ENCODE measurements at regions not wholly inside any gene's neighbourhood (a gene's known extent, or its start where the extent isn't known, plus 50 kb on each side); places are given as distances from the start of the nearest gene placed in this dataset.

DNA sequence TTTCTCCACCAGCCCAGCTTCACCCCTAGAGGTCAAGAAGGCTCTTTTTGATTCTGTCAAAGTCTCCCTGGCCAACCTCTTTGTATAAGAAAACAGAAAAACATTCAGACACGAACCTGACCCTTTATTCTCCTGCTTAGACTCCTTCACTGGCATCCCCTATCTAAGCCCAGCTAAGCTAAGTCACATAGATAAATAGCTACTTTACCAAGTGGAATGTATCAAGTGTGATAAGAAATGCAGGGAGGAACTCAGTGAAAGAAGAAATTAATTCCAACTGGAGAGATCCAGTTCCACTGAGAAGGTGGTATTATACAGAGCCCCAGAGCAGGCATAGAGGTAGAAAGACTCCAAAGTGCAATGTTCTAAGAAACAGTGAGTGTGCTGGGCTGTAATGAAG is 489.5 kb downstream of the TNS1 start:
- no peak for ATAC-seq
- intact Hi-C loops (cut with micrococcal nuclease): loop anchor here (5.0 to 10.0 kb wide), 2 partner anchors 202 to 806 kb away; no protein-coding TSS in a partner anchor
- no peak for DNase-seq

DNA sequence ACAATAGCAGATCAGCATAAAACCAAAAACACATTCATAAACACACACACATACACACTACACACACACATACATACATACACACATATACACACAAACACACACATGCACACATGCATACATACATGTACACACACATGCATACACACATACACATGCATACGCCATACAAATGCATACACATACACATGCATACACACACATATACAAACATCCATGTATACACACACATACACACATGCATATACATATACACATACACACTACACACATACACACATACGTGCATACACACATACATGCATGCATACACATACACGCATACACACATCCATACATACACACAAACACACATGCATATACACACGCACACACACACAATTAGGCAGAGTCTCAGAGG is 490.1 kb downstream of the TNS1 start:
- no peak for ATAC-seq
- intact Hi-C loops (cut with micrococcal nuclease): loop anchor here (5.0 to 10.0 kb wide), 2 partner anchors 202 to 805 kb away; no protein-coding TSS in a partner anchor
- no peak for DNase-seq

DNA sequence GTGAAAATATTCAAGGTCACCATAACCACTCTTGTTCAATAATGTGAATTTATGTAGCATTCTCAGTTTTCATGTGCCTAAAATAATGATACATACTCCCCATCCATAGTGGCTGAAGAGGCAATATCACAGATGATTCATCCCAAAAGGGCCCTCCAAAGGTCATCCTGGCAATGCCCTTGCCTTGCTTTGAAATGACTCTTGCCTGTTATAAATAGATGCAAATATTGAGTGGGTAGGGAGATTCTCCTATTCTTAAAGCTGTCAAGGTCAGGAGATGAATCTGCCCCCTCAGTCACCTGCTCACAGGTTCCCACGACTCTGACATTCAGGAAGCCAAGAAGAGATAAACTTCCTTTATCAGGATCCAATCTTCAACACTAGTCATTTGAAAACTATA is 490.5 kb downstream of the TNS1 start:
- intact Hi-C loops (cut with micrococcal nuclease): loop anchor here (5.0 to 10.0 kb wide), 2 partner anchors 203 to 805 kb away; no protein-coding TSS in a partner anchor
- ATAC-seq (peak; percentile 33), DNase-seq (no peak)

DNA sequence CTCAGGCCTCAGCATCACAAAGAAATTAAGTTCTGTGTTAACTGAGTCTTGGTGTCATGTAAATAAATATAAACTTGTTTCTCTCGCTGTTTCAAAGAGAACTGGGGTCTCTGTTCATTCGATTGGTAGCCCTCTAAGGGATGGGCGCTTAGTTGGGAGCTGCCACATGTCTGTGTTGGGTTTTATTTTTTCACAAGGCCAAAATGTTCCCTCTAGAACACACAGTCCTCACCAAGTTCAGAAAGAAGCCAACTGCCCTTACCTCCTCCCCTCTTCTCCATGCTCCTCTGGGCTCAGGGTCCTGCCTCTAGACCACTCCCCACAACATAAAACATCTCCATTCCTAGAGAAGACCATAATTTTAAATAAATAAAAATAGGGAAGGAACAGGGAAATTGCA is 490.9 kb downstream of the TNS1 start:
- DNase-seq (no peak), ATAC-seq (peak; percentile 49)
- intact Hi-C loops (cut with micrococcal nuclease): loop anchor here (5.0 to 10.0 kb wide), 2 partner anchors 203 to 805 kb away; no protein-coding TSS in a partner anchor

DNA sequence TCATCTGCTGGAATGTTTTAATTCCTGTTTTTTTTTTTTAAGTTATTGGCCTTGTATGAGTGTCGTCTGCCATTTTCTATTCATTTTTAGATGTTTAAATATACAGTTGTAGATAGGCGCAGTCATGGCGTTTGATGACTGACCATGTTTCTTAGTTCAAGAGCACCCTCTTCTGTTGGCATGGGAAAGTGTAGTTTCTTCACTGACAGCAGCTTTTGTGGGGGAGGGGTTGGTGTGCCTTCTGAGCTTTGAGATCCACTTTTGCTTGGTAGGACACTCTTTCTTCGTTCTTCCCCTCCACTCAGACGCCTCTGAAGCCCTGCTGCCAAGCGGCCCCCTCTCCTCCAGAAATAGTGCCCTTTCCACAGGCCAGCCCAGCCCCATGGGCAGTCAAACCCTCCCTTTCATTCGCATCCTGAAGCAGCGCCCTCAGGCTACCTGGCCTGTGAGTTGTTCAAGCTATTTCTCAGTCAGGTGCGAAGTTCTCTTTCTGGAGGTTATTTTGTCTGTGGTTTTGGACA is 492.0 kb downstream of the TNS1 start:
- peak; percentile 93 for ATAC-seq
- intact Hi-C loops (cut with micrococcal nuclease): loop anchor here (5.0 to 10.0 kb wide), 2 partner anchors 204 to 804 kb away; no protein-coding TSS in a partner anchor

DNA sequence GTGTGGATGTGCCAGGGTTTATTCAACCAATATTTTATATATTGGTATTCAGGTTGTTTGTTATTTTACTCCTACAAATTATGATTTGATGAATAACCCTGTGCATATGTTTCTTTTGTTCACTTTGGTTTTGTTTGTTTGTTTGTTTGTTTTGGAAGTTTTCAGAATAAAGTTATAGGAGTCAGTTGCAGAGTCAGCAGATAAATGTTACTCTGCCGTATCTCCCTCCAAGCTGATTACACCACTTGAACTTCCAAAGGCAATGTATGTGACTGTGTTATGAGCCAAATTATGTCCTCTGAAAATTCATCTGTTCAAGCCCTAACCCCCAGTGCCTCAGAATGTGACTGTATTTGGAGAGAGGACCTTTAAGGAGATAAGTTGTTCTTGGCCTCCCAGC is 497.5 kb downstream of the TNS1 start:
- DNase-seq: no peak
- intact Hi-C loops (cut with micrococcal nuclease): no loop called here
- no peak for ATAC-seq

More for the DNA sequence above, 492.0 kb downstream of the TNS1 start:
- peak; percentile 36 for DNase-seq

DNA sequence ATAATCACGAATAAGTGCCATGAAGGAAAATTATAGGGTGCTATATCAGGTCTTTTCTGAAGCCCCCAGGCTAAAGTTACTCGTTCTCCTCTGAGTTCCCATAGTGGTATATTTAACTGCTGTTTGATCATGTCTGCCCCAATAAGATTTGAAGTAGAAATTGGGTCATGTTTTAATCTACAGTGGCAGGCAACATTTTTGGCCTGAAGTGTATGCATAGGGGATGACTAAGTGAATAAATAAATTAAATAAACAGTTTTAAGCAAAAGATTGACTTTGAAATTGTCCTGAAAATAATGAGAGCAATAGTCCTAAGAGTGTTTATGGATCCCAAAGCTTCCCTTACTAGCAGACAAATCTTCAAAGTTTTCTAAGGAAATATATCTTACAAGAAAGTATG is 500.9 kb downstream of the TNS1 start:
- no peak for DNase-seq
- no peak for ATAC-seq
- intact Hi-C loops (cut with micrococcal nuclease): no loop called here

DNA sequence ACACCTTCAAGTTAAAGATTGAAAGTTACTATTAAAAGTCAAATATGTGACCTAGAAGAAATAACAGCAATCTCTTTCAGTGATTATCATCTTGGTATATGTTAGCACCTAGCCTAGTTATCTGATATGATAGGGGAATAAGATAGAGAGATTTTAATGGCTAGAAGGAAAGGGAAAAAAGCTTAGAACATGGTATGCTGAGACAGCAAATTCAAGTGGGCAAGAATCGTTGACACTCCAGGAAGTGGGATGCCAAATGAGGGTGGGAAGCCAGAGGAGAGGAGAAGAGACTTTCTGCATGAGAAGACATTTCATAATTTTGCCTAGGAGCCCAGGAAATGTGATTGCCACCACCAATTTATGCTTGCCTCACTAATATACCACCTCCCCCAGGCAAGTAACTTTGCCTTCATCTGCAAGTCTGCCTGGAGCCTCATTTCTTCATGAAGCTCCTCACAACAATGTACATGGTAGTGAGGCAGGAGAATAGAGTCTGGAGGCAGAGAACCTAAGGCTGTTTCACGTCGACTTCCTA is 504.9 kb downstream of the TNS1 start:
- intact Hi-C loops (cut with micrococcal nuclease): no loop called here
- DNase-seq: no peak
- no peak for ATAC-seq

DNA sequence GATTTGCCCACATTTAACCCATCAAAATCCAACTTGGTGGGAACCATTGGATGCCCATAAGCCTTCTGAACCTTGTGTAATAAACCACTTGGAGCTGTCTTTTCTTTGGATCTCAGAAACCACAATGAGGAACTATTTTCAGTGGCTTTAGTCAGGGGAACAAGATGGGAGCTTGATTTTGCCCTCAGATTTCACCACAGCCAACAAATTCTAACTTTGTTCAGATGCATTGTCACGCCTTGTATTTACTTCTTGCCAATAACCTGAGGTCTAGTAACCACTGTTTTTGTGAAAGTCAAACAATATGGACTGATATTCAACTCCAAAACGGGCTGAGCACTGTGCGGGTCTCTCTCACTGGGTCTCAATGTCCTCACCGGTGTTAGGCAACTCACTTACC is 508.2 kb downstream of the TNS1 start:
- intact Hi-C loops (cut with micrococcal nuclease): no loop called here
- no peak for ATAC-seq
- DNase-seq: no peak

DNA sequence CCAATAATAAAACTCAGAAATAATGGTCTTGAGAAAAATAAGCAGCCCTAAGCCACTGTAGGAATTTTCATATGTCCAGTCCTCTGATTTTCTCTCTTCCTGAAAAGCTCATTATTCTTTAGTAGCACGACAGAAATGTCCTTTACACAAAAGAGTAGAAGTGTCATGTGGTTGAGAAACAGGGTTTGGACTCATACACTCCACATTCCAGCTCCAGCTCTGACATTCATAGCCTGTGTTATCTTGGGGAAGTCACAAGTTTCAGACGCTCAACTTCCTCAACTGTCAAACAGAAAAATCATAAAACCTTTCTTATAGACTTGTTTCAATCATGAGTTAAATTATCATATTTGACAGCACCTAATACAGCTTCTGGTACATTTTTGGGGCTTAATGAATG is 511.5 kb downstream of the TNS1 start:
- ATAC-seq: no peak
- intact Hi-C loops (cut with micrococcal nuclease): no loop called here
- no peak for DNase-seq

DNA sequence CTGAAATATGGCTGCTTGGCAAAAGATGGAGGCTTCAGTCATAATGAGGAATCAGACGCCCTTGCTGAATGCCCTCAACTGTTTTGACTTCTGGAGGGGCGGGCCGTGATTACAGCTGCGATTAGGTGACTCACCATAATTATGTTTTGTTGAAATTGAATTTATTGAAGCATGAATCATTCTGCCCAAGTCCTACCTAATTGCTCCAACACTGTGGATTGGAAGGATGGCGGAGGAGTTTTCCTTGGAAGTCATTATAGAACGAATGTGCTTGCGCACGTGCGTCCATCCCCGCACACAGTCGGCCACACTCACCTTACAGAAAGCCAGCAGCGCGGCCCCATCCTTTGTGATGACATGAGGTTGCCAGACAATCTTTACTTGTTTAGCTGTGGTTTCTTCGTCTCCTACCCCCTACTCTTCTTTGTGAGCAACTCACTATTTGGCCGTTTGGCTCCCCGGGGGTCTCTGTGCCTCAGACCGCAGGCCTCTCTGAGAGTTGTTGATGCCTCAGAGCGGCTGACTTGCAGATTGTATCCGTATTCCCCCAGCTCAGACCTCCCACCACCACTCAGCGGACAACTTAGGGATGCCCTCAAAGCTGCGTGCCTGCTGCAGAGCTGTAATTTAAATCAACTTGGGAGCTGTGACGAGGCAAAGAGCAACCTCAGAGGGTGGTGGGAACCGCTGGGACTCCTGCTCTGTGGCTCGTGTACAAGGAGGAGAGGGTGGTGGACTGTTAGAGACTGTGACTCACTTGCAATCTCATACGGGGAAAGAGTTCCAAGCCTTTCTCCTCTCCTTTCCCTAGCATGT is 513.4 kb downstream of the TNS1 start:
- ATAC-seq: no peak
- no peak for DNase-seq
- intact Hi-C loops (cut with micrococcal nuclease): no loop called here

DNA sequence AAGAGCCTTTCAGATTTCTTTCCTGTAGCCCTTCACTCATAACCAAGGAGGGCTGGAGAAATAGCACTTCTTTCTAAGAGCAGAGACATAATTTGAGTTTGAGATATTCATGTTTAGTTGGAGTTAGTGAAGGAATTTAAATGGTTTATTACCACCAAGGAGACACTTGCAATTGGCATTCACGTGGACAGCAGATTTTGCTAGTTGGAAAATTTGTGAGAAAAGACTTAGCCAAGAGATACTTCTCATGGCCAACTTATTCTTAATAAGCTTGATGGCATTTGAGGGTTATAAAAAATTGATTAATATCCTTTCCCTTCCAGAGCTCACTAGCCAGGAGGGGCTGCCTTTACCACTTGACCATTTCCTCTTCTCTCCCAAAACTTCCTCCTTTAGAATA is 518.7 kb downstream of the TNS1 start:
- intact Hi-C loops (cut with micrococcal nuclease): no loop called here
- ATAC-seq (no peak), DNase-seq (no peak)

DNA sequence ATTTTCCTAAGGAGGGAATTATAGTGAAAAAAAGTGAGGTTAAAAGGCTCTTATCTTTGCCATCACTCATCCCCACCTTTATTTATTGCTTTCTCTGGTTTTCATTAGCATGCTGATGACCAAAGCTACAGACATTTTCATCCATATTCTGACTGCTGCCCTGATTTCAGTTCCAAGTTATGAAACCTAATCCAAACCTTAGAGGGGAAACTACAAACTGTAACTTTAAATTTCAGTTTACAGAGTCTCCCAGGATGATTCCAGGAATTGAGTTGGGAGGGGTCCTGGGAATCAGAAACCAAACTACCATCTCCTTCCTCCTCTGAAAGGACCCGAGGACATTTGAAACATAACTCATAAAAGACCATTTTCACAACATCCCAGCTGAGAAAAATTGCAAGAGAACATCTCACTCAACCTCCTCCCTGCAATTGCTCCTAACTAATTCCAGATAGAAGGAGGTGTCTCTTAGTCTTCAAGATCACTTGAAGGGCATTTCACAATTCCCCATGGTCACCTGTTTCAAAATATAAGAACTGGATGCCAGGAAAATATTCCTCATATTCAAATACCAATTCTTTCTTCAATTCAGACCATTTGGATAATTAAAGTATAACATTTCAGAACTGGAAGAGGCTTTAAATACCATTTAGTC is 520.6 kb downstream of the TNS1 start:
- ATAC-seq: no peak
- intact Hi-C loops (cut with micrococcal nuclease): no loop called here
- DNase-seq: no peak

DNA sequence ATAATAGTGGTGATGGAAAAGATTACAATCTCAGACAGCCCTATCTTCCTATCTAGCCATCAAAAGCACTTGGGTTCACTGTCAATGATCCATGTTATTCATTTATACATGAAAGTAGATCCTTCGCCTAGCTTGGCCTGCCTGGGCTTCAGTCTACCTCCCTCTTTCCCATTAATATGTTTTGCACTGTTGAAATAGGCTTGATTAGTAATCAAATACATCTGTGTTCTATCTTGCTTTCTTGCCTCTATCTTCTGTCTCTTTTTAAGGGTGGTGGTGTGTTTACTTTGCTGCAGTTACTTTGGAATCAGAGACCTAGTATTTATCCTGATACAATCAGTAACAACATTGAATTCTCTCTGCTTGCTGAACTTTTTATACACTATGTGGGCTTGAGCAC is 521.2 kb downstream of the TNS1 start:
- ATAC-seq: no peak
- no peak for DNase-seq
- intact Hi-C loops (cut with micrococcal nuclease): no loop called here

DNA sequence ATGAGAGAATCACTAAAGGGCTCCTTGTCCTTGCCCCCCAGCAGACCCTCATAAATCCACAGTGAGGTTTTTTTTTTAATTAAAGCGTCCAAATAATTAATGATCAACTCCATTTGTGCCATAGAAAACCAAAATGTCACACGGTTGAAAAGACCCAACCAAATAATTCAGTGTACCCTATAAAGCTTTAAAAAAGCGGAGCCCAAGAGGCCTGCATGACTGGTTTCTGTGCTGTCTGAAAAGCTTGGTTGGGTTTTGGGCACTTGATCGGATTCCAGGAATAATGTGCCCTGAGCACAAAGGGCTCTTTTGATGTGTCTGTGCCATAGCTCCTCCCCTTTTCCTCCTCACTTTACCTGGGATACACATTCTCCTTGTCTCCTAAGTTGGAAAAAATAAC is 523.2 kb downstream of the TNS1 start:
- DNase-seq: no peak
- intact Hi-C loops (cut with micrococcal nuclease): no loop called here
- ATAC-seq: no peak

DNA sequence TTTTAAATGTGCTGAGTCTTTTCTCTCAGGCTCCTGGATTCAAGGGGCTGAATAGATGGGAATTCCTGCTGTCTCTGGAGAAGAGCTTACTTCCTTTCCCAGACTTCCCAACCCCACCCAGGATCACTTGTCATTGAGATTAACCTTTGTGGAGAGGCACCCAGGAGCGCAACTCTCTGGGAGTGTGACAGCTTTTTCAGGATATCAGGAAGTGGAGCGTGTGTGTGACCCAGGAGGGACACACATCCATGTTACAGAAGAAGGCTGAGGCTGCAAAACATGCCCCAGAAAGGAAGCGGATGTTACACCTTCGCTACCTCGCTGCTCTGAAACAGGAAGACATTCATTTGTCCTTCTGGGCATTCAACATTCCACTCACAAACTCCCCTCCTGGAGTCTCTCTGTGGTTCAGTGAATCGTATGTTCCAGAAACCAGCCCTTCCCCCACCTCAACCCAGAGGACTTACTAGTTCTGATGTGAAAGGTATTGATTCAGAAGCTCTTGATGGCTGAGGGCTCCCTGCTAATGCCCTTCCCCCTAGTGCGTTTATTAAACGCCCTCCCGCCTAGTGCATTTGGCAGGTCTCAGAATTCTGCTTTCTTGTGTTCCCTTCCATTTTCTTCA is 523.9 kb downstream of the TNS1 start:
- intact Hi-C loops (cut with micrococcal nuclease): no loop called here
- no peak for ATAC-seq

DNA sequence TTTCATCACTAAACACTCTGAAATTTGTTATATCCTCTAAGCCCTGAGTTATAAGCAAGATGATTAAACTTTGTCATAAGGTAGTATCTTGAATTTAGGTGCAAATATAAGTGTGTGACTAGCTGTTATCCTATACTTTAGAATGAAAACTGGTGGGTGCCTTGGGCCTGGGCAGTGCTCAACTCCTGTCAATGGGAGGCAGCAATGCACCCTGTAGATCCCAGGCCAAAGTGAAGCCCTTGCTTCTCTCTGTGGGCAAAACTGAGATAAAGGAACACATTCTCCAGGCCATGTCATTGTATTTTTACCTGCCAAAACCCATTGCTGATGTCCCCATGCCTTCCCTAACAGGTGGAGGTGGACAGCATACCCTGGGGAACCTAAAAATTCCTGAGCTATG is 525.2 kb downstream of the TNS1 start:
- DNase-seq (no peak), ATAC-seq (no peak)
- intact Hi-C loops (cut with micrococcal nuclease): no loop called here

More for the DNA sequence above, 523.9 kb downstream of the TNS1 start:
- no peak for DNase-seq

DNA sequence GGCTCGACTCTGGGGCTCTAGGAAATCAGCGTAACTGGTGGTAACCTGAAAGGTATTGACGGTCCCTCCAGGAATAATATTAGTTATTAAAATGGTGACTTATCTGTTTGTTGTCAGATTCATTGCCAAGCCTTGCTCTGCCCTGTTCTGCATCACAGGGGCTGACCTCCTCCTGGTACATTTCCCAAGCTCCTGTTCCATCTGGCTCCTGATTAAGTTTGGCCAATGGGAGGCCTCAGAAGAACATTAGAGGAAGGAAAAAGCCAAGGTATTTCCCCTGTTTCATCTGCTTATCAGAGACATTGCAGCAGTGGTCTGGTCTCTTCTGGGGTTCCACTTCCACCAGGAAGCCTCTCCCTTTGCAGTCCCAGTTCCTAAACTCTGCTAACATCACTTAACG is 527.0 kb downstream of the TNS1 start:
- ATAC-seq: no peak
- intact Hi-C loops (cut with micrococcal nuclease): no loop called here
- DNase-seq: no peak

DNA sequence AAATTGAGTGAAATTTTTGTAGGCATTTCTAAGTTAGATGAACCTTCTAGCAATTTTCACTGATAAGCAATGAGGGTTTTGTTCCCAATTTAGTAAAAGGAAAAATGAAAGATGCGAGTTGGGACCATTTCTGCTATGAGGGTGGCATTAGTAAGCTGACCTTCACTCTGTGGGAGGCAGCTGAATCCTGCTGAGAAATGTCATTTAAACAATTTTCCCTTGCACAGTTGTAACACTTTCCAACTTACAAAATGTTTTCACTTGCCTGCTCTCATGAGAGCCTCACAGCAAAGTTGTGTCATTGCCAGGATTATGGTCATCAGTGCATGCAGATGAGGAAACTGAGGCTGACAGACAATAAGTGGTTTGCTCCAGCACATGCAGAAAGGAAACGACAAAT is 527.7 kb downstream of the TNS1 start:
- ATAC-seq (no peak), DNase-seq (no peak)
- intact Hi-C loops (cut with micrococcal nuclease): no loop called here

DNA sequence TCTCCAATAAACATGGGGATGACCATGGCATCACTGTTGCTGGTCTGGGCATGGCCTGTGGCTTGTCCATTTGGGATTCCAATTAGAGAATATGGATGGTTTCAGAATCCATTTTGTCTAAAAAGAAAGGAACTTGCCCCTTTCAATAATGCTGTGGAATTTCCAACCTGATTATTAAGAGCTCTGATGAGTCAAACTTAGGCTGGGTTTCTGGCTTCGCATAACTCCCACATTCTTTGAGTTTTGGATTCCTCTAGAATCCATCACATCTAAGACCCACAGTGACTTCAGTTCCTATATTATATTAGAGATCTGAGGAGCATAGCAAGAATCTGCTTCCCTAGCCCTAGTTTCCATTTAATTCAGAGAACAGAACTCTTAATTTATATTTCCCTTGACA is 531.5 kb downstream of the TNS1 start:
- DNase-seq: no peak
- ATAC-seq: no peak
- intact Hi-C loops (cut with micrococcal nuclease): no loop called here

Data from left ventricle myocardium superior (tissue), 1 donor.